GM21737 (cell line): ENCODE measurements at regions not wholly inside any gene's neighbourhood (a gene's known extent, or its start where the extent isn't known, plus 50 kb on each side); places are given as distances from the start of the nearest gene placed in this dataset.
A peak's percentile ranks its signal among the peaks of the same experiment; 100 is the strongest.

Experiments used
- ATAC-seq: cut with Tn5 transposase; IDR thresholded peaks from one replicate; pipeline ENCODE4 v1.9.1; 2021; ENCODE audit warnings: mild to moderate bottlenecking, moderate library complexity; ENCODE audit not compliant: unreplicated experiment

GRCh38 chr9:20012232-20012631, 223.4 kb upstream of the SLC24A2 start:
- ATAC-seq = no peak

- no peak for ATAC-seq
These were observed 220.8 kb upstream of the SLC24A2 start for GRCh38 chr9:20009606-20010005.

GRCh38 chr9:20002011-20002410, 213.2 kb upstream of the SLC24A2 start:
- no peak for ATAC-seq

- no peak for ATAC-seq
These were observed 212.2 kb upstream of the SLC24A2 start for GRCh38 chr9:20001058-20001457.

GRCh38 chr9:19999491-20000057, 210.7 kb upstream of the SLC24A2 start:
- peak; percentile 91 for ATAC-seq

GRCh38 chr9:19998823-19999455, 210.1 kb upstream of the SLC24A2 start:
- no peak for ATAC-seq

GRCh38 chr9:19998153-19998552, 209.3 kb upstream of the SLC24A2 start:
- ATAC-seq = no peak

GRCh38 chr9:19995619-19996018, 206.8 kb upstream of the SLC24A2 start:
- ATAC-seq = no peak

- no peak for ATAC-seq
These were observed 205.5 kb upstream of the SLC24A2 start for GRCh38 chr9:19994296-19994695.

GRCh38 chr9:19992556-19992955, 203.7 kb upstream of the SLC24A2 start:
- ATAC-seq = no peak

- ATAC-seq = no peak
These were observed 200.4 kb upstream of the SLC24A2 start for GRCh38 chr9:19989213-19989612.

- no peak for ATAC-seq
These were observed 199.4 kb upstream of the SLC24A2 start for GRCh38 chr9:19988281-19988680.

GRCh38 chr9:19985081-19985480, 196.2 kb upstream of the SLC24A2 start:
- ATAC-seq = no peak

GRCh38 chr9:19976226-19976625, 187.4 kb upstream of the SLC24A2 start:
- no peak for ATAC-seq

GRCh38 chr9:19975499-19975898, 186.7 kb upstream of the SLC24A2 start:
- ATAC-seq = no peak

- ATAC-seq = no peak
These were observed 180.9 kb upstream of the SLC24A2 start for GRCh38 chr9:19969721-19970120.

- no peak for ATAC-seq
These were observed 179.1 kb upstream of the SLC24A2 start for GRCh38 chr9:19967888-19968459.

GRCh38 chr9:19967216-19967887, 178.5 kb upstream of the SLC24A2 start:
- ATAC-seq = no peak

GRCh38 chr9:19965336-19965735, 176.5 kb upstream of the SLC24A2 start:
- ATAC-seq = no peak

- ATAC-seq = no peak
These were observed 159.2 kb upstream of the SLC24A2 start for GRCh38 chr9:19947996-19948395.

- ATAC-seq = no peak
These were observed 157.7 kb upstream of the SLC24A2 start for GRCh38 chr9:19946441-19947109.

- ATAC-seq = no peak
These were observed 153.0 kb upstream of the SLC24A2 start for GRCh38 chr9:19941874-19942273.
